ENCODE measurements at regions not wholly inside any gene's neighbourhood (a gene's known extent, or its start where the extent isn't known, plus 50 kb on each side); places are given as distances from the start of the nearest gene placed in this dataset.

- no peak overlapping the region for H3K4me2 ChIP-seq (ENCODE audit: low read length)
- H3K27me3 ChIP-seq (ENCODE audit: insufficient read depth, low read length): no peaks in the 10 kb centered on the region
- no peaks in the 10 kb centered on the region for H3K79me2 ChIP-seq (ENCODE audit: insufficient read depth, low read length)
- H3K27ac ChIP-seq (ENCODE audit: low read depth, low read length, poor library complexity, severe bottlenecking): no peak overlapping the region
- no peaks in the 10 kb centered on the region for H3F3A ChIP-seq (ENCODE audit: insufficient read depth, low read length)
- H3K36me3 ChIP-seq (ENCODE audit: insufficient read depth, low read length): no peaks in the 10 kb centered on the region
- no peak overlapping the region for H3K4me3 ChIP-seq (ENCODE audit: low read depth, low read length, poor library complexity, severe bottlenecking)
- no peaks in the 10 kb centered on the region for H4K20me1 ChIP-seq (ENCODE audit: insufficient read depth, low read length)
- no peaks in the 10 kb centered on the region for H3K9me3 ChIP-seq (ENCODE audit: low read length)
- H3K4me1 ChIP-seq (ENCODE audit: insufficient read depth, low read length, severe bottlenecking): no peaks in the 10 kb centered on the region
- no peak overlapping the region for H3K9ac ChIP-seq (ENCODE audit: low read length)
- no peaks in the 10 kb centered on the region for H3K9me2 ChIP-seq (ENCODE audit: low read depth, low read length)
- no peak for TF ChIP-seq CTCF (IDR thresholded peaks at IDR 0.05; ENCODE audit: low read length)
- TF ChIP-seq EZH2 (IDR thresholded peaks at IDR 0.05; ENCODE audit: borderline replicate concordance, low read length): no peak
- no peak overlapping the region for H2AFZ ChIP-seq (ENCODE audit: low read length)
Observed at GRCh38 chr9:28651050-28651722, 1077.9 kb upstream of the C9orf72 start.

- TF ChIP-seq EZH2 (IDR thresholded peaks at IDR 0.05; ENCODE audit: borderline replicate concordance, low read length) (no peak), CTCF (IDR thresholded peaks at IDR 0.05; ENCODE audit: low read length) (no peak)
- Histone ChIP-seq H3K4me1 (ENCODE audit: insufficient read depth, low read length, severe bottlenecking) (no peaks in the 10 kb centered on the region), H3K9me2 (ENCODE audit: low read depth, low read length) (no peaks in the 10 kb centered on the region), H4K20me1 (ENCODE audit: insufficient read depth, low read length) (no peaks in the 10 kb centered on the region), H3K36me3 (ENCODE audit: insufficient read depth, low read length) (no peaks in the 10 kb centered on the region), H3F3A (ENCODE audit: insufficient read depth, low read length) (no peaks in the 10 kb centered on the region), H3K9ac (ENCODE audit: low read length) (no peak overlapping the region), H3K4me3 (ENCODE audit: low read depth, low read length, poor library complexity, severe bottlenecking) (no peak overlapping the region), H3K9me3 (ENCODE audit: low read length) (no peaks in the 10 kb centered on the region), H3K4me2 (ENCODE audit: low read length) (no peak overlapping the region), H3K79me2 (ENCODE audit: insufficient read depth, low read length) (no peaks in the 10 kb centered on the region), H3K27me3 (ENCODE audit: insufficient read depth, low read length) (no peaks in the 10 kb centered on the region), H3K27ac (ENCODE audit: low read depth, low read length, poor library complexity, severe bottlenecking) (no peak overlapping the region), H2AFZ (ENCODE audit: low read length) (no peak overlapping the region)
Observed at GRCh38 chr9:28653216-28653615, 1079.9 kb upstream of the C9orf72 start.

GRCh38 chr9:28656727-28657126 lies 1083.4 kb upstream of the C9orf72 start:
- TF ChIP-seq CTCF (IDR thresholded peaks at IDR 0.05; ENCODE audit: low read length) (no peak), EZH2 (IDR thresholded peaks at IDR 0.05; ENCODE audit: borderline replicate concordance, low read length) (no peak)
- H3K4me2 ChIP-seq (ENCODE audit: low read length): no peak overlapping the region
- H3K4me3 ChIP-seq (ENCODE audit: low read depth, low read length, poor library complexity, severe bottlenecking): no peak overlapping the region
- H3K27me3 ChIP-seq (ENCODE audit: insufficient read depth, low read length): no peaks in the 10 kb centered on the region
- no peaks in the 10 kb centered on the region for H3F3A ChIP-seq (ENCODE audit: insufficient read depth, low read length)
- H4K20me1 ChIP-seq (ENCODE audit: insufficient read depth, low read length): no peaks in the 10 kb centered on the region
- H3K9me3 ChIP-seq (ENCODE audit: low read length): no peaks in the 10 kb centered on the region
- no peak overlapping the region for H3K27ac ChIP-seq (ENCODE audit: low read depth, low read length, poor library complexity, severe bottlenecking)
- no peaks in the 10 kb centered on the region for H3K4me1 ChIP-seq (ENCODE audit: insufficient read depth, low read length, severe bottlenecking)
- no peaks in the 10 kb centered on the region for H3K79me2 ChIP-seq (ENCODE audit: insufficient read depth, low read length)
- no peaks in the 10 kb centered on the region for H3K9me2 ChIP-seq (ENCODE audit: low read depth, low read length)
- no peak overlapping the region for H3K9ac ChIP-seq (ENCODE audit: low read length)
- no peak overlapping the region for H2AFZ ChIP-seq (ENCODE audit: low read length)
- H3K36me3 ChIP-seq (ENCODE audit: insufficient read depth, low read length): no peaks in the 10 kb centered on the region
